ENCODE measurements at regions not wholly inside any gene's neighbourhood (a gene's known extent, or its start where the extent isn't known, plus 50 kb on each side); places are given as distances from the start of the nearest gene placed in this dataset.

GRCh38 chr20:50366270-50367103, 143.7 kb upstream of the PTPN1 start:
- no peak for ATAC-seq
- H3K27ac Mint-ChIP-seq: no peak overlapping the region
- ChIA-PET POLR2A (no interaction called here), CTCF (no interaction called here)
- no peaks in the 10 kb centered on the region for H3K9me3 Mint-ChIP-seq
- peak; percentile 47 for DNase-seq
- H3K36me3 Mint-ChIP-seq (ENCODE audit: low read depth): no peaks in the 10 kb centered on the region
- no peak overlapping the region for H3K4me3 Mint-ChIP-seq
- H3K4me1 Mint-ChIP-seq (ENCODE audit: low read depth): peaks cover 4% of the 10 kb centered on the region
- H3K27me3 Mint-ChIP-seq: peaks cover 3% of the 10 kb centered on the region
- intact Hi-C loops (cut with micrococcal nuclease): no loop called here
- no peak for TF ChIP-seq CTCF (IDR thresholded peaks at IDR 0.05)

- no peak overlapping the region for H3K27ac Mint-ChIP-seq
- no peak for TF ChIP-seq CTCF (IDR thresholded peaks at IDR 0.05)
- intact Hi-C loops (cut with micrococcal nuclease): no loop called here
- H3K9me3 Mint-ChIP-seq: no peaks in the 10 kb centered on the region
- no peak overlapping the region for H3K4me3 Mint-ChIP-seq
- ChIA-PET POLR2A (no interaction called here), CTCF (no interaction called here)
- no peak for ATAC-seq
- H3K27me3 Mint-ChIP-seq: peaks cover 3% of the 10 kb centered on the region
- no peak for DNase-seq
- peaks cover 4% of the 10 kb centered on the region for H3K4me1 Mint-ChIP-seq (ENCODE audit: low read depth)
- H3K36me3 Mint-ChIP-seq (ENCODE audit: low read depth): no peaks in the 10 kb centered on the region
Observed at GRCh38 chr20:50367104-50367674, 143.0 kb upstream of the PTPN1 start.

DNA sequence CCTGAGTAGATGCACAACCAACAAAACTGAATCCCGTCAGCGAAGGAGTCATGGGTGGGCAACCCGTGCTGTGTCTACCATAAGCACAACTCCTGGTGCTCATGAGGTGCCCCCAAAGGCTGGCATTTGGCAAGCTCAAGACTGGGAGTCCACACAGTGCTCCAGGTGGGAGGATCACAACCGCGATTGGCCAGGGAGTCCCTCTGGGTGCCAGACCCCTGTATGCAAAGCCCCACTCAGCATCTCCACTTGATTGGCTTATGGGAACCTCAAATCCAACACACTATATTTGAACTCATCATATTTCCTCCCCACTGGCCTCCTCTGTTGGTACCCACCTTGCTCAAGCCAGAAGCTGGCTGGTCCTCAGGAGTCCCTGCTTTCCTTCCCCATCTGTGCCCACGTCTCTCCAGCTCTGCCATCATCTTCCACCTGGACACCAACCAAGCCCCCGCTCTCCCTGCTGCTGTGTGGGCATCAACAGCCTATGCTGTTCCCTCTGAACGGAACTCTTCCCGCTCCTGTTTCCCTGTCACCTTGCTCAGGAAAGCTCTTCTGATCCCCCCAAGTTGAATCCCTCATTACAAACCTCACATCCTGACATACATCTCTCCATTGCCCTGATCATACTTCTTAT, 142.3 kb upstream of the PTPN1 start:
- no peak for DNase-seq
- H3K27me3 Mint-ChIP-seq: peaks cover 3% of the 10 kb centered on the region
- H3K4me3 Mint-ChIP-seq: no peak overlapping the region
- H3K36me3 Mint-ChIP-seq (ENCODE audit: low read depth): no peaks in the 10 kb centered on the region
- ChIA-PET POLR2A (interaction anchor here (0.8 kb wide), 1 partner anchor 17 kb away, joined by 3 read pairs; no protein-coding TSS in a partner anchor), CTCF (no interaction called here)
- H3K27ac Mint-ChIP-seq: no peak overlapping the region
- no peak for TF ChIP-seq CTCF (IDR thresholded peaks at IDR 0.05)
- intact Hi-C loops (cut with micrococcal nuclease): no loop called here
- ATAC-seq: no peak
- H3K9me3 Mint-ChIP-seq: no peaks in the 10 kb centered on the region
- peaks cover 4% of the 10 kb centered on the region for H3K4me1 Mint-ChIP-seq (ENCODE audit: low read depth)

- Mint-ChIP-seq H3K9me3 (no peaks in the 10 kb centered on the region), H3K27me3 (peaks cover 3% of the 10 kb centered on the region), H3K36me3 (ENCODE audit: low read depth) (no peaks in the 10 kb centered on the region), H3K27ac (no peak overlapping the region), H3K4me1 (ENCODE audit: low read depth) (peaks cover 4% of the 10 kb centered on the region), H3K4me3 (no peak overlapping the region)
- DNase-seq (no peak), ATAC-seq (no peak)
- intact Hi-C loops (cut with micrococcal nuclease): no loop called here
- no peak for TF ChIP-seq CTCF (IDR thresholded peaks at IDR 0.05)
- ChIA-PET POLR2A (interaction anchor here (0.8 kb wide), 1 partner anchor 17 kb away, joined by 3 read pairs; no protein-coding TSS in a partner anchor), CTCF (interaction anchor here (1.3 kb wide), 1 partner anchor 94 kb away, joined by 3 read pairs; no protein-coding TSS in a partner anchor)
Observed at GRCh38 chr20:50368386-50368785, 141.8 kb upstream of the PTPN1 start.

DNA sequence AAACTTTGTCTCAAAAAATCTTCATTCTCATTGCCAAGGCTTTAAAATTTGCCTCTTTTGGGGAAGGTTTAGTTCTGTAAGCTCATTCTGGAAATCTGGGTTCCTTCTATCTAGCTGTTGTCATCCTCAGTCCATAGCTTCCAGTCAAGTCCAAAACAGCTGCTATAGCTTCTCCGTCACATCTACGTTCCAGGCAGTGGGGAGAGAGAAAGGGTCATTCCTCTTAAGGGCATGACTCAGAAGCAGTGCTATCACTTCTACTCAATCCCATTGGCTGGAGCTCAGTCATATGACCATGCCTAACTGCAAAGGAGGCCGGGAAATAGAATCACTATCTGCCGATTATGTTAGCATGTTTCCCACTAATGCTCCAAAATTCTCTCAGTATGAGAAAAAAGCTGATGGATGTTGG, 141.4 kb upstream of the PTPN1 start:
- peaks cover 4% of the 10 kb centered on the region for H3K4me1 Mint-ChIP-seq (ENCODE audit: low read depth)
- POLR2A ChIA-PET: no interaction called here
- ATAC-seq: no peak
- H3K27me3 Mint-ChIP-seq: peaks cover 3% of the 10 kb centered on the region
- no peaks in the 10 kb centered on the region for H3K9me3 Mint-ChIP-seq
- CTCF ChIA-PET: interaction anchor here (1.3 kb wide), 1 partner anchor 93 kb away, joined by 3 read pairs; no protein-coding TSS in a partner anchor
- no peak for DNase-seq
- no peak overlapping the region for H3K4me3 Mint-ChIP-seq
- no peak for TF ChIP-seq CTCF (IDR thresholded peaks at IDR 0.05)
- H3K36me3 Mint-ChIP-seq (ENCODE audit: low read depth): no peaks in the 10 kb centered on the region
- no peak overlapping the region for H3K27ac Mint-ChIP-seq
- intact Hi-C loops (cut with micrococcal nuclease): no loop called here
